Esophagus squamous epithelium (tissue), 5 donors: ENCODE measurements at regions not wholly inside any gene's neighbourhood (a gene's known extent, or its start where the extent isn't known, plus 50 kb on each side); places are given as distances from the start of the nearest gene placed in this dataset.
A peak's percentile ranks its signal among the peaks of the same experiment; 100 is the strongest.

Experiments used
- DNase-seq: peaks from one replicate; lab custom pipeline; 2025; lab: John Stamatoyannopoulos, UW
- H3K27ac ChIP-seq, 4 donors: fragments of 200-600 bp; sonication (generic); one replicate each; pipeline ENCODE4 v1.5.1; 2016 to 2019; ENCODE audit warnings: mild to moderate bottlenecking in 1 of 4
- H3K27me3 ChIP-seq, 4 donors: fragments of 200-600 bp; sonication (generic); 1 replicate in 3 of 4; 2 replicates in 1 of 4; pipeline versions ENCODE4 v1.5.1 to v1.6.0; 2017 to 2021; ENCODE audit warnings: antibody characterized with exemption in 1 of 4
- H3K36me3 ChIP-seq, 3 donors: fragments of 200-600 bp; sonication (generic); one replicate each; pipeline ENCODE4 v1.5.1; 2016 to 2019
- H3K4me1 ChIP-seq, 3 donors: fragments of 200-600 bp; sonication (generic); one replicate each; pipeline ENCODE4 v1.5.1; 2017 to 2019
- H3K4me3 ChIP-seq, 4 donors: fragments of 200-600 bp; sonication (generic); 1 replicate in 3 of 4; 2 replicates in 1 of 4; pipeline ENCODE4 v1.5.1; 2016 to 2019; ENCODE audit warnings: mild to moderate bottlenecking in 2 of 4, moderate library complexity in 1 of 4
- H3K9me3 ChIP-seq, 3 donors: fragments of 200-600 bp; sonication (generic); one replicate each; pipeline ENCODE4 v1.5.1; 2016 to 2019
- CTCF ChIP-seq, 6 experiments: fragments of 450-650 bp in 4 of 6; fragments of 200-600 bp in 2 of 6; sonication (generic) in 2 of 6; IDR thresholded peaks; one replicate each; pipeline ENCODE4 v1.5.1; 2016 to 2019; ENCODE audit warnings: antibody characterized with exemption in 6 of 6, mild to moderate bottlenecking in 4 of 6, moderate library complexity in 4 of 6
- POLR2A ChIP-seq, 4 donors: fragments of 450-650 bp; IDR thresholded peaks; one replicate each; pipeline ENCODE4 v1.6.1; 2017; ENCODE audit warnings: antibody characterized with exemption in 4 of 4, mild to moderate bottlenecking in 4 of 4, moderate library complexity in 3 of 4
- WGBS, 2 donors: methylation state at CpG; one replicate each; pipeline ENCODE4 v1.1.5; 2018; 5-methylcytosine and 5-hydroxymethylcytosine counted together
- intact Hi-C: fragments of 100-400 bp; cut with DNase I; formaldehyde crosslinking; loops from one replicate; pipeline ENCODE4 v1.15.0; 2022
- donor health status: DM: yes; HTN: yes; CAD: no.

- DNase-seq = no peak
- Histone ChIP-seq H3K9me3 (peaks cover 0 to 8% (median 0%) of the 10 kb centered on the region in 3 donors), H3K27ac (no peak overlapping the region), H3K27me3 (no peaks in the 10 kb centered on the region), H3K4me3 (no peak overlapping the region), H3K4me1 (no peaks in the 10 kb centered on the region), H3K36me3 (no peaks in the 10 kb centered on the region)
- TF ChIP-seq POLR2A (IDR thresholded peaks at IDR 0.05) (no peak), CTCF (IDR thresholded peaks at IDR 0.05) (no peak)
- intact Hi-C loops = no loop called here
- 68 to 87% methylated on average over 1 of the region's 1 CpG for WGBS, 2 donors
These were observed 311.0 kb upstream of the PRDM1 start for GRCh38 chr6:105775095-105775494.

- WGBS, 2 donors = 59 to 78% methylated on average over 1 of the region's 1 CpG
- Histone ChIP-seq H3K36me3 (no peaks in the 10 kb centered on the region), H3K27ac (no peak overlapping the region), H3K9me3 (peaks cover 0 to 8% (median 0%) of the 10 kb centered on the region in 3 donors), H3K4me3 (no peak overlapping the region), H3K27me3 (no peaks in the 10 kb centered on the region), H3K4me1 (peaks cover 0 to 6% (median 0%) of the 10 kb centered on the region in 3 donors)
- TF ChIP-seq POLR2A (IDR thresholded peaks at IDR 0.05) = no peak
- TF ChIP-seq CTCF (IDR thresholded peaks at IDR 0.05) = no peak
- DNase-seq = no peak
- intact Hi-C loops = no loop called here
These were observed 311.9 kb upstream of the PRDM1 start for GRCh38 chr6:105774247-105774646.

GRCh38 chr6:105771313-105771970, 314.7 kb upstream of the PRDM1 start:
- peaks cover 0 to 8% (median 0%) of the 10 kb centered on the region in 3 donors for H3K9me3 ChIP-seq
- no peaks in the 10 kb centered on the region for H3K36me3 ChIP-seq
- TF ChIP-seq POLR2A (IDR thresholded peaks at IDR 0.05) = no peak
- TF ChIP-seq CTCF (IDR thresholded peaks at IDR 0.05) = no peak
- H3K4me1 ChIP-seq = peaks cover 0 to 11% (median 0%) of the 10 kb centered on the region in 3 donors
- DNase-seq = no peak
- H3K27me3 ChIP-seq = no peaks in the 10 kb centered on the region
- H3K4me3 ChIP-seq = no peak overlapping the region
- no peak overlapping the region for H3K27ac ChIP-seq
- WGBS, 2 donors = 78 to 83% methylated on average over 1 of the region's 1 CpG
- intact Hi-C loops = no loop called here

GRCh38 chr6:105769987-105770386, 316.1 kb upstream of the PRDM1 start:
- intact Hi-C loops = no loop called here
- DNase-seq = no peak
- H3K9me3 ChIP-seq = no peaks in the 10 kb centered on the region
- no peaks in the 10 kb centered on the region for H3K27me3 ChIP-seq
- peak overlapping the region in 3 of 4 donors; percentile 10 to 48 (median 14) for H3K27ac ChIP-seq
- TF ChIP-seq POLR2A (IDR thresholded peaks at IDR 0.05) (no peak), CTCF (IDR thresholded peaks at IDR 0.05) (peak in 1 of 6 experiments; percentile 19)
- peaks cover 0 to 11% (median 0%) of the 10 kb centered on the region in 3 donors for H3K4me1 ChIP-seq
- H3K36me3 ChIP-seq = no peaks in the 10 kb centered on the region
- 35 to 47% methylated on average over 2 of the region's 2 CpGs for WGBS, 2 donors
- no peak overlapping the region for H3K4me3 ChIP-seq

GRCh38 chr6:105769197-105769596, 316.9 kb upstream of the PRDM1 start:
- WGBS, 2 donors = 94 to 95% methylated on average over 1 of the region's 1 CpG
- Histone ChIP-seq H3K36me3 (no peaks in the 10 kb centered on the region), H3K9me3 (no peaks in the 10 kb centered on the region), H3K4me3 (no peak overlapping the region), H3K27me3 (no peaks in the 10 kb centered on the region), H3K27ac (peak overlapping the region in 3 of 4 donors; percentile 10 to 48 (median 14)), H3K4me1 (peaks cover 0 to 11% (median 0%) of the 10 kb centered on the region in 3 donors)
- TF ChIP-seq CTCF (IDR thresholded peaks at IDR 0.05) = no peak
- TF ChIP-seq POLR2A (IDR thresholded peaks at IDR 0.05) = no peak
- intact Hi-C loops = no loop called here
- DNase-seq = no peak
